ENCODE measurements at regions not wholly inside any gene's neighbourhood (a gene's known extent, or its start where the extent isn't known, plus 50 kb on each side); places are given as distances from the start of the nearest gene placed in this dataset.

DNA sequence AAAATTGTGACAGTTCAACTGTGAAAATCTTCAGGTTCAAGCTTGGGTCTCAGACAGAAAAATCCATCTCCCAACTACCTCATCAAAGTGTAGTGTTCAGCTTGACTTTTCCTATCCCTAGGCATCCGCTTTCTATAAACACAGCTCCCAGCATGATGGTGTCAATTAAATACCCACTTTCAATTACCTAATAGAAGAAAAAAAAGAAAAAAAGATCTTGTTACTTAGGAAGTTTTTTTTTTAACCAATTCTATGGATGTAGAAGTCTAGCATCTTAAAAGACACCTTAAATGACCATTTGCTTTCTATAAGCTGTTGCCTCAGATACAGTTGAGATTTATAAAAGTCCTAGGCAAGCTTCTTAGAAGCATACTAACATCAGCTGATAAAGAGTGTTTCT is 244.1 kb upstream of the MTNR1B start:
- no peak for DNase-seq

DNA sequence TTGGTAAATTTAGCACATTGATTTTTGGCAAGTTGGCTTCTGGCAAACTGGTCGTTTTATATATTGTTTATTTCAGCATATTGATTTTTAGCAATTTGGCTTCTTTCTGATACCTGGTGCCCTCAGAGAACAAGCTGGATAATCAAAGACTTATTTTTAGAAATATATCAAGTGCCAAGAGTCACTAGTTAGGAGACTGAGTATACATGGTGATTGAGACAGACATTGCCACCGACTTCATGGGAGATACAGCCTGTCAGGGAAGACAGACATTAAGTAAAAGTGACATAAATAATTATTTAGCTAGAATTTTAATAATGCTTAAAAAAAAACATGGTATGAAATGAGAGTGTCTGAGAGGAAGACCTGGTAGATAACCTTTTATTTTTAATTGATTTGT is 242.3 kb upstream of the MTNR1B start:
- DNase-seq = no peak

DNA sequence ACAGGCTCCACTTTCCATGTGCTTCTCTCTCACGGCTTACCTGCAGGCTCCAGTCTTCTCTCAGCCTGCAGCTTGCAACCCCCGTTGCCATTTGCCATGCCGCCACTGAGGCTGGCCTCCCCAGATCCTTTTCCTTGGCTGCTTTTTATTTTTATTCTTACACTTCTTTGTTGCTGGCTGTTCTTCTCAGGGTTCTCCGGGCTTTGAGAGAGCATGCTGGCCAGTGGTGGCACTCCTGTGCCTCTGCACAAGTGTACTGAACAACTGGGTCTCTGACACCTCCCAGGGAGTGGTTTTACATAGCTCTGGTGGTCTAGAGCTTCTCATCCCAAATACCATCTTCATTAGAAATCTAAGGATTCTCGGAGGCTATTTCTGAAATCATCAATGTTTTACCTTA is 241.7 kb upstream of the MTNR1B start:
- DNase-seq = no peak

DNA sequence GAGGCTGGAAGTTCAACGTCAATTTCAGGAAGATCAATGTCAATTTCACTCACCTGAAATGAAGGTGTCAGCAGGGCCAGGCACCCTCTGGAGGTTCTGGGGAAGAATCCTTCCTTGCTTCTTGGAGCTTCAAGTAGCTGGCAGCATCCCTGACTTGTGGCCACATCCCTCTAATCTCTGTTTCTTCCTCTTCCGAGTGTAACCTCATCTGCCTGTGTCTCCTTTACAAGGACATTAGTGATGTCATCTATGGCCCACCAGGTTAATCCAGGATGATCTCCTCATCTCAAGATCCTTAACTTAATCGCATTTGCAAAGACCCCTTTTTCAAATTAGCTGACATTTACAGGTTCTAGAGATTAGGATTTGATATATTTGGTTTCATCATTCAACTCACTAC is 240.8 kb upstream of the MTNR1B start:
- no peak for DNase-seq

DNA sequence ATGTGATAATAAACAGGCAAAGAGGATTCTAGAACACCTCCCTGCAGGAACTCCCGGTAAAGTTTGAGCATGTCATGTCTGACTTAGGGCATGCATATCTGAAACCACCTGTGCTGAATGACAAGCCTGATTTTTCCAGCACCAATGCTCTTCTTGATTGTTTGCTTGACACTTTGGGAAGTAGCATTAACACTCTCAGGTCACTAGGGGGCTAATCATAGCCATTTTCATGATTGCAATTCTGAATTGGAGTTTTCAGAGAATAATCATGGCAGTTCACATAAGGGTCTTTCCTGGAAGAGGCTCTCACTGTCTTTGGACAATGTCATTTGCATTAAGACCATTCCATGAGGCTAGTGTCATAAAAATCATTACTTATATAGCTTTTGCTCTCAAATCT is 234.4 kb upstream of the MTNR1B start:
- DNase-seq = no peak

DNA sequence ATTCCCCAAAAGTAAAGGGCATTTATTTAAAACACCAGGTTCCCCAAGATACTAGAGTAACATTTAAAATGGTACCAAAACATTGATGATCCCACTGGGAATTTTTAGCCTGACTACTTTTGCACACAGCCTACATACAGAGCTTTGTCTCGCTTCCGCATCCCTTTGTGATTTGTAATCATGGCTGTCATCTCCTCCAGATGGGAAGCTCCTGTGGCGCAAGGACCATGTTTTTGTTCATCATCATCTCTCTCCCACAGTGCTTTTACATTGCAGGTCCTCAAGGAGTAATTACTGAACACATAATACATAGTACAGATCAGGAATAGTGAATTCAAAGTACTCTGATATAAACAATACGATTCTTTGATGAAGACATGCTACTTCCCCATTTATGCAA is 231.2 kb upstream of the MTNR1B start:
- DNase-seq = no peak

DNA sequence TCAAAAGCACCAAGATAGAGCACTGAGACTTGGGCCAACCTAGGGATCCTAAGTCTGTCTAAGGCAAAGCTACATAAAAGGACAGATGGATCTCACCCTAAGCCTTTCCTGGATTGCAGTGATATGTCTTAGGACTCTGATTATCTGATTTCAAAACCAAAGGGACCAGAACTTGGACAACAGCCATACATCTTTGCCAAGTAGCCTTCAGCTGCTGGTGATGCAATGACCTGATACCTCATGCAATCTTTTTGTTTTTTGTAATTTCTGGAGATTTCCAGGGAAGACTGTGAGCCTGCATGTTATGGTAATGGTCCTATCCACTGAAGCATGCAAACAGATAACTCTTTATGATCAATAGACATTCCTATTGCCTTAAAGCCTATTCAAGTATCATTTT is 230.4 kb upstream of the MTNR1B start:
- no peak for DNase-seq

DNA sequence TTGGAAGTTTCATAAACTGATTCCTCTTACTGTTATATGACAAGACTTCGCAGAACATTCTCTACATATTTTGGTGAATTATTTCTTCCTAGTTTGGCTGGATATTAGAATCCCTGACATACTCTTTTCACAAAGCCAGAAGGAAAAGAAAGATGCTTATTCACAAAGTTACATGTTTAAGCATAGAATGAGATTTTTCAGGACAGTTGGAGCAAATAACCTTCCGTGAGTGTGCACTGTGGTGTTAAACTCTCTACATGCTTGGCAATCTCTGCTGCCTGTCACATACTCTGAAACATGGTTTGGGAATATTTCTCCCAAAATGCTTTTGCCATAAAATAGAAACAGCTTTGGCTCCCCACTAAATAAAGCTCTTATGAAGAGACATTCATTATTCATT is 230.0 kb upstream of the MTNR1B start:
- no peak for DNase-seq

DNA sequence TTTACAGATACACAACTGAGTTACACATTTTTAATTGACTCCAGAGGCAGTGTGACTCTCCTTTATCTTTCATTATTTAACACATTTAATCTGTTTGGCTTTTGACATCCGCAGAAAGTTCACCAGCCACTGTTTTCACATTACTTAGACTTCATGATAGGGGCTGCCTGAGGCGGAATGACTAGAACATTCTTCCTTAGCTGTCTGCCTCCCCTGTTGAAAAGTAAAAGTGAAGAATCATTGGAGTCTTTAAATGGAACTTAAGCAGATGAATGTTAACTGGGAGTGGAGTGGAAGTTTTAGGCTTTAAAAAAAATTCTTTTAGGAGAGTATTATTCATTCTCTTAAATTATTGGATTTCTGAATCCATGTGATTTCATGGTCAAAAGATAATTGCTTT is 229.2 kb upstream of the MTNR1B start:
- DNase-seq = no peak

DNA sequence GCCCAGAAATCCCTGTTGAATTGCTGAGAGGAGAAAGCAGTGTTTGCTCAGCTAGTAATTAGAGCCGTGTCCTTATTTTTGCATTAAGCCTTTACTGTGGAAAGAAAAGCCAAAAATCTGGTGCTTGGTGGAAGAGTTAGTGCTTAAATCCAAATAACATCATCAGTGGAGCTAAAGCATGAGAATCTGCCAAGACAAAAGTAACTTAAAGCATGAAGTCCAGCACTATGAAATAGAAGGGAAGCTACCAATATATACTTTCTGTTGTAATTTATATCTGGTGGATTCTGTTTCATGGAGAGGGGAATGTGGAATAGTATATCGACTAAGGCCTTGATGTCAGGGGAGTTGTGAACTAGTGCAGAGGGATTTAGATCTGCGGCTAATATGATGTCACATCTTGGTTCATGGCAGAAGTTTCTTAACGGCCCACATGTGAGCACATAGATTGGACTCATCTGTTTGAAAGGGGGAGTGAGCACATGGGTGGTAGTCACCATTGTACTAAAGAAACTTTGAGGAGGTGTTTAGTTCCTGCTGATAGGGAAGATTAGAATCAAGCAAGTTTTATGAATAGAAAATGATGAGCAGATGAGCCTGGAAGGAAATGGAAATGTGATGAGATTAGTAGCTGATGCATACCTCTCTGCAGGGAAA is 224.4 kb upstream of the MTNR1B start:
- no peak for DNase-seq

DNA sequence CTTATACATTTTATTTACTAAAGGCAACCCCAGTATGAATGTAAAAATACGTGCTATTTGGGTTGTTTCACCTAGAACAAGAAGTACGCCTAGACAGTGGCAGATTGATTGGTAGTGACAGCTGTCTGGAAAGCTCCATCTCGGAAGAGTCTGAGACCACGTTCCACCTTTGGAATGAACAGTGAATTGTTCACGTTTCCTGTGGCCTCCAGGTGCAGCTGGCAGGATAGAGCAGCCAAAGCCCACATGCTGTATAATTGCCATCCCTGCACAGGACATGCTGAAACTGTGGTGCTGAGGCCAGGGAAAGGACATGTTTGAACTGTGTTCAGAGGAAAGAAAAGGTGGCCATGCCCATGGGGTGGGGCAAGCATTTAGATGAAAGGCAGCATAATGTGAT is 218.7 kb upstream of the MTNR1B start:
- DNase-seq = no peak

DNA sequence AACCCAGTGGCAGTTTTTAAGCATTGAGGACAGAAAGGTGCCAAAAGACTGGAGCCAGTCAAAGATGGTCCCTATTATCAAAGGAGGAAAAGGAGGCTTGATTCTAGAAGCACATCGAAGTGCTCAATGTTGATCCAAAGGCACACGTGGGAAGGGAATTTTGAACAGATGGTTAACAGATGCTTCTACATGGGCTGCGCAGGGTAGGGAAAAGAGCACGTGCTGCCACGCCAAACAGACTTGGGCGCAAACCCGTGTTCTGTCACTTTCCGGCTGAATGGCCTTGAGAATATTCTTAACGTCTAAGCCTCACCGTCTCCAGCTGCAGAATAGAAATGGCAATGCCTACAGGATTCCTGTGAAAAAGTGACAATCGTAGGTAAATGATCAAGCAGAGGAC is 217.9 kb upstream of the MTNR1B start:
- no peak for DNase-seq

DNA sequence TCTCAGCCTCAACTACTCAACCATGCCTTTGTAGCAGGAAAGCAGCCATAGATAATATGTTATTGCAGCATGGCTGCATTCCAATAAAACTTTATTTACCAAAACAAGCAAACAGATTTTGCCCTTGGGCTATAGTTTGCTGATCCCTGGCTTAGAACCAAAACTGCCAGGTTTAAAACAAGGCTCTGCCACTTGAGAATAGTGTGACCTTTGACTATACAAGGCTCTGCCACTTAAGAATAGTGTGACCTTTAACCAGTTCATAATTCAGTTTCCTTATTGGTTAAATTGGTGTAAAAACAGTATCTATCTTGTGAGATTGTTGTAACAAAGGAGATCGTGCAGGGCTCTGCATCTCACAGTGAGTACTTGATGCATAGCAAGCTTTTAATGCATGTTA is 217.3 kb upstream of the MTNR1B start:
- no peak for DNase-seq

DNA sequence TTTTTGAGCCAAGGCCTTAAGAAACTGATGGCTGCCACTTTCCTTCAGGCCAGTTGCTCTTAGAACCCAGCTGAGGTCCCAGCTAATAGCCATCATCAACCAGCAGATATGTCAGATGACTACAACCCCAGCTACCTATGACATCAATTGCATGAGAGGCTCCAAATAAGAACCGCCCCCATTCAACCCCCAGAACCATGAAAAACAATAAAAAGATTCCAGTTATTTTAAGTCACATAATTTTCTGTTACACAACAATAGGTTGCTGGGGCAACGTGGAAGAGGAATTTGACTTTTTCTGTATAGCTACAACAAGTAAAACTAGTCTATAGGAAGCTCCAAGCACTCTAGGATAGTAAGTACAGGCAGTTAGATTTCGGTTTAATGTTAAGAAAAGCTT is 216.3 kb upstream of the MTNR1B start:
- no peak for DNase-seq

DNA sequence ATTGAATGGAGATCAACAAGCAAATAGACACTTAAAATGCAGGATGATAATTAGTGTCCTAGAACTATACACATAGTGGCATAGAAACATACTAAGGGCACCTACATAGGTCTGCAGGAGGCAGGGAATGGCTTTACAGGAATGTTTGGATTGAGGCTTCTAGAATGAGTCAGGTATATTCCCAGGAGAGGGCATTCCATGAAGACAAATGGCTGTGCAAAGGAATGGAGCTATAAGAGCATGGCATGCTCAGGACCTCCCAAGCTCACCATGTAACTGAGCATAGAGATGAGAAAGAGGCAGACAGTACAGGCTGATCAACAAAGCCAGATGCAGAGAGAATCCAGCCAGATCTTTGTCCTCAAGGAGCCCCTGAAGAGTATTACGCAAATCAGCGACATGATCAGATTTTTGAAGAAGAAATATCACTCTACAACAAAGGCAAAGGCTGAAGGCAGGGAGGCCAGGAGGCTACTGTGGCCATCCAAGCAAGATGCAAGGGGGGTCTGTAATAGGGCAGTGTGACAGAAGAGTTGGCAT is 211.1 kb upstream of the MTNR1B start:
- no peak for DNase-seq

DNA sequence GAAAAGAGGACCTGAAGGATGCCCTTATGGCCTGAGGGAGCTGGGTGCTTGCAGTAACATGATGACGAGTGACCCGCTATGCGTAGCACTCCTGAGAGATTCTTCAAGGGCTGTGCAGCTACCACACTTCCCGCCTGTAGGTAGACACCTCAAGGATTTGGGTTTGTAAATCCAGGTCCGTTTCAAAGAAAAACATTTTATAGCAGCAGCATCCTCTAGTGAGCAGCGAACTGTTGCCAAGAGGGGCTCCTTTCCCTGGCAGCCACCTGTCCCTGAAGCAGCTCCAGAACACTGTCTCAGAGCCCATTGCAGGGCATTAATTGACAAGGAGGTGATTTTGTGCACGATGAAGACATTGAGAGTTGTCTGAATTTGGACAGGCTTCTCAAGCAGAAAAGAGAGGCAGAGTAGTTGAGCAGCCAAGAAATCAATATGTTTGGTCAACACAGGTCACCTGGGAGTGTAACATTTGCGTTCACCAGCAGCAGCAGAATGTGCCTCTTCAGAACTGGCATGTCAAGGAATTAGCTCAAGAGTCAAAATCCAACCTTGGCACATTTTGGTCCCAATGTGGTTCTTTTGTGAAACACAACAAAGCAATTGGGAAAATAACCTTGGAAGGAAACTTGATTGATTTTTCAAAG is 209.8 kb upstream of the MTNR1B start:
- DNase-seq = no peak

DNA sequence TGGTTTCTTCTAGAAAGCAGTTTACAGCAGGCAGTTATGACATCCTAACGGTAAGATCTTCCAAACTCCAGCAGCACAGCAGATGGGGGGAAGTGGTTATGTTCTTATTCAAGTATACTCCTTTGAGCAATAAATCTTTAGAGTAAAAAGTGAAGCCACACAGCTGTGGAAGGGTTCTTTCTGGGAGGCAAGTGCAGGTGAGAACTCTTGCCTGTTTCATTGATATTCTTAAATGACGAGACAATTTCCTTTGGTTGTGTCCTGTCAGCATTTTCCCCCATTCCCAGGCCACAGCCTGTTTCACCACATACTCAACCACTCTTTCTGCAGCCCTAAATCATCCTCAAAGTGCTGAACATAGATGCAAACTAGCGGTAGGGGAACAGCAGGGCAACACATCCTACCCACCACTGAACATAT is 207.3 kb upstream of the MTNR1B start:
- no peak for DNase-seq

DNA sequence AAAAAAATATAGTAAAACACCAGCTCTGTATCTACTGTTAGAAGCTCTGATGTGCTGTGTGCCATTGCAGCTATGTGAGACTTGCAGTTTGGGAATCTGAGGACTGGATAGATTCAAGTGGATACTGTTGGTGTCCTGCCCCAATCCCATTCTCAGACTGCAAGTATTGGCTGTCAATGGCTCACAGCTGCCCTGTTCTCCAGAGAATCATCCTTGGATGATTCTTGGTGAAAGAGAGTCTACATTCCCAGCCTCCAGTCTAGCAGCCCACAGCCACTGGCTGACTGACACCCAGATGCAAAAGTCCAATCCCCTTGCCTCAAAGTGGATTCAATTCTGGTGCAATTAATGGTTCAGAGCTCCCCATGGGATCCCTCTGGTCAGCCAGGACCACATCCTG is 206.1 kb upstream of the MTNR1B start:
- no peak for DNase-seq

DNA sequence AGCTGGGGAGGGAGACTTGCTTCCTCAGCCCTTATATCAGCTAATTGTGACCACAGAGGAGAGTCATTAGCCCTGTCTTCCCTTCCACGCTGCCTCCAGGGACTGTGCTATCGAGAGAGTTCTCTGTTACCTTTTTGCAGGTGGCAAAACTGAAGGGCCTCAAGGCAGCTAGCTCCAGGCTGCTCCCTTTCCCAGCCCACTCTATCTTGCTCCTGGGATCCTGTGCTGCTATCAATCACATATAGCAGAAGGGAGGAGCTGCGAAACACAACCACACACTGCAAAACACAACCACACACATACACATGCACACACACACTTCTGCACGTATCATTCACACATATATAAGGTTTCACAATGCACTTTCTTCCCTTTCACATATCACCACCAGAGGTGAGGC is 205.3 kb upstream of the MTNR1B start:
- no peak for DNase-seq

DNA sequence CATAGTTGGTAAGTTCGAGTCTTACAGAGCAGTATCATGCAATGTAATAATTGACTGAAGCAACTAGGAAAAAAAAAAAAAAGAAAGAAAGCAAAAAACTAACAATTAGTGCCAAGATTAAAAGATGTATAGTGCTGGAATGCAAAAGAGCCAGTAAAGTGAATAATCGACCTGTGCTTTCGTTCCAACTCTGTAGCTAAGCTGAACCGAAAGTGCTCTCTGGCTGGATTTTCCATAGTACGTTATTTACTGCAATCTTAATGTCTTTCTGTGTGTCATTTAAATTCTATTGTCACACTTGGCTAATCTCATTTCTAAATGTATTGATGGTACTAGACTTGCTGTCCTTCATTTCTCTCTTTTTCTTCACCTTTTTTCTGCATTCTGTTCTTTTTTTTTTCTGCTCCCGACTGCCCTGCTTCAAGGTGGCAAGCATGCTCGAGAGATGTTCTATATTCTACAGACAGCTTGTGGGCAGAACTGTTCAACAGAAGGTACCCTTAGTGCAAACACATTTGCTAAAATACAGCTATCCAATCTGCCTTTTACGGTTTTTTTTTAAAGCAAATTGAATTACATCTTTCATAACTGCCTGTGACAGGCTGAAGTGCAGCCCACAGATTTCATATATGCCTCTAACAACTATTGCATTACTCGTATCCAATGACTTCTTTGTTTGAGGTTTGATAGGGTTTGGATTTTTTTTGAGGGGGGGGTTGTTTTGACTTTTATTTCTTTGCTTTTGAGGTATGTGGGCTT is 204.2 kb upstream of the MTNR1B start:
- no peak for DNase-seq

DNA sequence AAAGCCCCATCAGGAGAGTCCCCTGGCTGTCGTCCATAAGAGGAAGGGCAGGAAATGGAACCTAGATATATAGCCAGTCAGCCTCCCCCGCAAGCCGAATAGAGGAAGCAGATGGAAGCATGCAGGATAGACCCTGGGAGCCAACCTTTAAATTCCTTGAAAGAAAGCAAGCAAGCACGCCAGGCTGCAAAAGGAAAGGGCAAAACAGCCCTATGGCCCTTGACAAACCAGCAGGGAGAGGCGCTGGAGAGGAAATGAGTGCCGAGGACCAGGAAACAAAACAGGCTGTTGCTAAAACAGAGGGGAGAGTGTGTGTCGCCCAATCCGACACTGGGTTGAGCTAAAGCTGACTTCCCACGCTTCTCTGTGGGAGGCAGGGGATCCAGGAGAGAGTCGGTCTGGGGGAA is 203.5 kb upstream of the MTNR1B start:
- no peak for DNase-seq

DNA sequence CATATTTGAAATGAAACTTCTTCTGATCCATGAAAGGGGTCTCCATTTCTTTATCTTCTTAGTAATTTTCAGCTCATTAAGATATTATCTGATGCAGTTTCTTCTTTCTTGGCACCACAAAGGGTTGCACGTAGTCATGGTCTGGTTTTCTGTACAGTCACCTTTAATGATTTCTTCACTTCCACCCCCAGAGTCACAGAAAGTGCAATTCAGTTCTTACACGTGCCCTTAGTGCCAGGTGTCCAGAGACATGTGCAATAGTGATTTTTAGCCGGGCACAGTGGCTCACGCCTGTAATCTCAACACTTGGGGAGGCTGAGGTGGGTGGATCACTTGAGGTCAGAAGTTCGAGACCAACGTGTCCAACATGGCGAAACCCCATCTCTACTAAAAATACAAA is 202.8 kb upstream of the MTNR1B start:
- no peak for DNase-seq

DNA sequence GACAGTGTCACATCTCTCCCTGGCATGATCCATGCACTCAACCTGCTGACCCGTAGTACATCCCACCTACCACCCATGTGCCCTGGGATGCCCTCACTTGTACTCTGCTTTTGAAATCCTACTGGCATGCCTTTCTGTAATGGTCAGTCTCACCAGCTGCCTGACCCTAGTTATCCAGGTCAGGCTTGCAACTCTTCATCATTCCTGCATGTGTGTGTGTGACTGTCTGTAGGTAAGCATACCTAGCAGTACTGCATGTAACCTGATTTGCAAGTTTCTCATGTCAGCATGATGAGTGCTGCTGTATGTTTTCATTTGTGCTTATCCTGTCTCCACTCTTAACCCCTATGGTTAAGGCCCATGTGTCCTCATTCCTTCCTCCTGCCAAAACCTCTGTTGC is 202.0 kb upstream of the MTNR1B start:
- no peak for DNase-seq

DNA sequence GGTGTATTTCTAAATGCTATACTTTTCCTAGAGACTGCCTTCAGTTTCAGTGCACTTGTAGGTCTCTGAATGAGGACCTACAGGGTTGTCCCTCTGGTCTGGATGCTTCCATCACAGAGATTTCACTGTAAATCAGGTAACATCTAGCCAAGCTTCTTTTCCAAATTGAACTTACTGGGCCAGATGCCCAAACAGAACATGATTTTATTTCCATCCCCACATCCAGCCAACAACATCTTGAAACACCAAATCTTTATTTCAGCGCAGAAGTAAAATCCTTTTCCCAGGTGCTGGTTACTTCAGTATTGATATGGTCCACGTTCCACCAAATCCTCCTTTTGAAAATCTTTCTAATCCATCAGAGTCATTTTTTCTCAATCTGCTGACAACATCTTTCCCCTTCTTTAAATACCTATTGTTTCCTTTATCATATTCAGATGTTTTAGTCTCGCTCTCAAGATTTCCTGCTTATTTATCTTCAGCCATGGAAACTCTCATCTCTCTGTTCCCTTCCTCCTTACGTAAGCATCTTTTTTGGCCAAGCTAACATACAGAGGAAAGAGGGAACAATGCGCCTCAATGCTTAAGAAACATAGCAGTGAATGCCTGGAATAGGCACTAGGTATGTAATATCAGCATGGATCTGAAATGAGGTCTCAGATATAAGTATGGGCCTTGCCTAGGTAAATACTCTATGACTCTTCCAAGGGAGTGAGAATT is 201.2 kb upstream of the MTNR1B start:
- no peak for DNase-seq
